T-helper 1 cell treated with Interleukin-12 subunit alpha and Interleukin-12 subunit beta and Interleukin-4 antibody, amounts not matched to agents 30 μg/mL and 1 μg/mL, for 36 hours (primary cell): ENCODE measurements at regions not wholly inside any gene's neighbourhood (a gene's known extent, or its start where the extent isn't known, plus 50 kb on each side); places are given as distances from the start of the nearest gene placed in this dataset.
"Not testable (repeated sequence)": the region's sequence is repeated elsewhere in the genome, so short reads cannot be mapped to it uniquely, and the experiment has no call there.

ENCODE experiments used
- H3K27ac Mint-ChIP-seq: one replicate; pipeline ENCODE4 v1.8.0; 2021; ENCODE audit warnings: mild to moderate bottlenecking, mixed read lengths
- H3K27me3 Mint-ChIP-seq: one replicate; pipeline ENCODE4 v1.8.0; 2021; ENCODE audit warnings: low read depth, mixed read lengths
- H3K36me3 Mint-ChIP-seq: one replicate; pipeline ENCODE4 v1.8.0; 2021; ENCODE audit warnings: low read depth, mixed read lengths
- H3K4me1 Mint-ChIP-seq: one replicate; pipeline ENCODE4 v1.8.0; 2021; ENCODE audit warnings: low read depth, mixed read lengths
- H3K4me3 Mint-ChIP-seq: one replicate; pipeline ENCODE4 v1.8.0; 2021; ENCODE audit warnings: mild to moderate bottlenecking, moderate library complexity, mixed read lengths
- H3K9me3 Mint-ChIP-seq: one replicate; pipeline ENCODE4 v1.8.0; 2021; ENCODE audit warnings: mixed read lengths

- Mint-ChIP-seq H3K36me3 (no peaks in the 10 kb centered on the region), H3K4me1 (no peaks in the 10 kb centered on the region), H3K9me3 (no peaks in the 10 kb centered on the region), H3K27me3 (peaks cover 22% of the 10 kb centered on the region), H3K27ac (no peak overlapping the region), H3K4me3 (no peak overlapping the region)
These were observed 80.0 kb downstream of the GALR1 start for GRCh38 chr18:77329651-77330050.

DNA sequence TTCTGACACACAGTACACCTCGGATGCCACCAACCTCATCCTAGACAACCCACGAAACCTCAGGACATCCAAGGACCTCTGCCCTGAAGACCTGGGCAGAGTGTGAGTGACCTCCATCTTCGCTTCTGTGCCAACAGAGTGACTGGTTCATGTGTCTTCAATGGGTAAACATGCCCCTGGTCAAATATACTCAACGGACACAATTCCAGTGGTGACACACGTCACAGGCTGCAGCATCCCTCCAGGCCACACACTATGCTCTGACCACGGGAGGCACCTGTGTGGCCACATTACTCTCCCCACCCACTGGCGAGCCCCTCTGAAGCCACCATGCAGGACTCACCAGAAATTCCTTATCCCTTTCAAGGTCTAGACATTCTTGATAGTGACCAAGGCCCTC, 85.2 kb downstream of the GALR1 start:
- Mint-ChIP-seq H3K4me3 (no peak overlapping the region), H3K27ac (no peak overlapping the region), H3K27me3 (peaks cover 25% of the 10 kb centered on the region)

DNA sequence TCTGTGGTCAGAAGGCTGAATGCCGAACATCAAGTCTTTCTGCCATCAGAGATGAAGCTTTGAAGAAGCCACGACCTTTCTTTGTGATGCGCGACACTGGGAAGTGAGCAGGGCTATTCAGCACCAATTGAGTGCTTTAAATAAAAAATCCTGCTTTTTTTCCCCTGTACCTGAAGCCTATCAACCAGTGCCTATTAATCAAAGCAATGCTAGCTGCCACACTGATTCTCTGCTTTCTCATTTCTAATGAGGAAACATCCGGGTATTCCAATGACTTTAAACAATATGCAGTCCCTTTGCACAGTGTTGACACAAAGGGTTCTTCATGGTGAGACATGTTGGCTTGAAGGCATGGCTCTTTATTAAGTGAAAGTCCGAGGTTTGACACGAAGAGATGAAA, 88.0 kb downstream of the GALR1 start:
- Mint-ChIP-seq H3K4me3 (no peak overlapping the region), H3K27me3 (peaks cover 15% of the 10 kb centered on the region), H3K27ac (no peak overlapping the region), H3K9me3 (no peaks in the 10 kb centered on the region), H3K4me1 (no peaks in the 10 kb centered on the region), H3K36me3 (no peaks in the 10 kb centered on the region)

More for the DNA sequence above, 85.2 kb downstream of the GALR1 start:
- H3K36me3 Mint-ChIP-seq = no peaks in the 10 kb centered on the region
- no peaks in the 10 kb centered on the region for H3K4me1 Mint-ChIP-seq
- H3K9me3 Mint-ChIP-seq = no peaks in the 10 kb centered on the region

- Mint-ChIP-seq H3K9me3 (no peaks in the 10 kb centered on the region), H3K27ac (no peak overlapping the region), H3K27me3 (peaks cover 14% of the 10 kb centered on the region), H3K4me1 (no peaks in the 10 kb centered on the region), H3K36me3 (no peaks in the 10 kb centered on the region), H3K4me3 (no peak overlapping the region)
These were observed 89.4 kb downstream of the GALR1 start for GRCh38 chr18:77339093-77339492.

GRCh38 chr18:77339623-77340022, 90.0 kb downstream of the GALR1 start:
- Mint-ChIP-seq H3K4me1 (no peaks in the 10 kb centered on the region), H3K27ac (no peak overlapping the region), H3K9me3 (no peaks in the 10 kb centered on the region), H3K27me3 (peaks cover 11% of the 10 kb centered on the region), H3K4me3 (no peak overlapping the region), H3K36me3 (no peaks in the 10 kb centered on the region)

DNA sequence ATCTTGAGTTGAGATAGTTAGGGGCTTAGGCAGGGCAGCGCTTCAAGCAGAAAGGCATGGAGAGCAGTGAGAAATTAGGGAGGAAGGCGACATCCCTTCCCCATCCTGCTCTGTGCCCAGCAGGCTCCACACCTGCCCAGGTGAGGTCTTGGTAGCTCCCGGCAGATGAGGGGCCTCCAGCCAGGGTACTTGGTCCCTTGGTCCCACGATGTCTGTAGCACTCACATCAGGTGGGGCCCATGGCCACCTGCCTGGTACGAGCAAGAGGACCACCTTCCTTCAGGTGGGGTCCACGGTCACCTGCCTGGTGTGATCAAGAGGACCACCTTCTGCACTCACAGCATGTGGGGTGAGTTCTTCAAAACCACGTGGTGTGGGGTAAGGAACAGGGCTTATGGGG, 91.2 kb downstream of the GALR1 start:
- no peaks in the 10 kb centered on the region for H3K36me3 Mint-ChIP-seq
- H3K9me3 Mint-ChIP-seq = no peaks in the 10 kb centered on the region
- no peaks in the 10 kb centered on the region for H3K4me1 Mint-ChIP-seq
- H3K27me3 Mint-ChIP-seq = peaks cover 4% of the 10 kb centered on the region
- H3K27ac Mint-ChIP-seq = no peak overlapping the region
- no peak overlapping the region for H3K4me3 Mint-ChIP-seq

- Mint-ChIP-seq H3K4me3 (no peak overlapping the region), H3K27me3 (peaks cover 4% of the 10 kb centered on the region), H3K9me3 (no peaks in the 10 kb centered on the region), H3K36me3 (no peaks in the 10 kb centered on the region), H3K27ac (no peak overlapping the region), H3K4me1 (no peaks in the 10 kb centered on the region)
These were observed 92.1 kb downstream of the GALR1 start for GRCh38 chr18:77341527-77342325.

- no peaks in the 10 kb centered on the region for H3K4me1 Mint-ChIP-seq
- peaks cover 1% of the 10 kb centered on the region for H3K27me3 Mint-ChIP-seq
- no peak overlapping the region for H3K27ac Mint-ChIP-seq
- H3K4me3 Mint-ChIP-seq = no peak overlapping the region
- H3K9me3 Mint-ChIP-seq = no peaks in the 10 kb centered on the region
- H3K36me3 Mint-ChIP-seq = no peaks in the 10 kb centered on the region
These were observed 93.1 kb downstream of the GALR1 start for GRCh38 chr18:77342736-77343135.

DNA sequence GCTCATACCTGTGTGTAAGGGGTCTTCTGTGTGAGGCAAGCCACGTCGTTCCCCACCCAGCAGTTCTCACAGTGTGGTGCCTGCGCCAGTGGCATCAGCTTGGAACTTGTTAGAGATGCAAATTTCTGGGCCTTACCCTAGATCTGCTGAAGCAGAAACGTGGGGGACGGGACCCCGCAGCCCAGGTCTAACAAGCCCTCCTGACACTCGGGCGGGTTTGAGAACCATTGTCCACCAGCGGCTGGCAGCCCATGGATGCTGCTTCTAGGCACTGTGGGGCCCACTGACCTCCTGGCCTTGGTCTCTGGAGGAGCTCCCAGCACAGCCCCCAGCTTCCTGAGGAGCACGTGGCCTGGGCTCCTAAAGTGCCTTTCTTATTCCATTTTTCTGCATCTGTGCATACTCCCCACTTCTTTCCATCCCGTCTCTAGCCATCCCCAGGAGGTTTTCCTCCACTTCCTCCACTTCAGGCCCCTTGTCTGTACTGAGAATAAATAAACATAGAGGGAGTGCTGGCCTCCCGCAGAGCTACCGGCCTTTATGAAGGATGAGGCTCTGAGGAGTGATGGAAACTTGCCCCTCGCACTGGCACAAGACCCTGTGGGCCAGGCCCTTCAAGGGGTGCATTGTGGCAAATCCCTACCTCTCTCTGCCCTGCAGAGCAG, 94.3 kb downstream of the GALR1 start:
- no peaks in the 10 kb centered on the region for H3K4me1 Mint-ChIP-seq
- no peak overlapping the region for H3K27ac Mint-ChIP-seq
- no peaks in the 10 kb centered on the region for H3K27me3 Mint-ChIP-seq
- no peak overlapping the region for H3K4me3 Mint-ChIP-seq
- H3K9me3 Mint-ChIP-seq = no peaks in the 10 kb centered on the region
- H3K36me3 Mint-ChIP-seq = no peaks in the 10 kb centered on the region

- no peaks in the 10 kb centered on the region for H3K36me3 Mint-ChIP-seq
- no peak overlapping the region for H3K4me3 Mint-ChIP-seq
- no peaks in the 10 kb centered on the region for H3K9me3 Mint-ChIP-seq
- H3K4me1 Mint-ChIP-seq = no peaks in the 10 kb centered on the region
- no peaks in the 10 kb centered on the region for H3K27me3 Mint-ChIP-seq
- no peak overlapping the region for H3K27ac Mint-ChIP-seq
These were observed 95.3 kb downstream of the GALR1 start for GRCh38 chr18:77344786-77345500.

GRCh38 chr18:77346208-77346810, 96.7 kb downstream of the GALR1 start:
- no peaks in the 10 kb centered on the region for H3K36me3 Mint-ChIP-seq
- no peak overlapping the region for H3K4me3 Mint-ChIP-seq
- peaks cover 3% of the 10 kb centered on the region for H3K9me3 Mint-ChIP-seq

GRCh38 chr18:77353349-77353748, 103.7 kb downstream of the GALR1 start:
- not testable (repeated sequence) for H3K9me3 Mint-ChIP-seq, H3K4me1 Mint-ChIP-seq, H3K36me3 Mint-ChIP-seq, H3K27ac Mint-ChIP-seq, H3K4me3 Mint-ChIP-seq
- H3K27me3 Mint-ChIP-seq = peaks cover 15% of the 10 kb centered on the region

More at GRCh38 chr18:77346208-77346810, 96.7 kb downstream of the GALR1 start:
- Mint-ChIP-seq H3K4me1 (peaks cover 1% of the 10 kb centered on the region), H3K27me3 (no peaks in the 10 kb centered on the region), H3K27ac (no peak overlapping the region)

DNA sequence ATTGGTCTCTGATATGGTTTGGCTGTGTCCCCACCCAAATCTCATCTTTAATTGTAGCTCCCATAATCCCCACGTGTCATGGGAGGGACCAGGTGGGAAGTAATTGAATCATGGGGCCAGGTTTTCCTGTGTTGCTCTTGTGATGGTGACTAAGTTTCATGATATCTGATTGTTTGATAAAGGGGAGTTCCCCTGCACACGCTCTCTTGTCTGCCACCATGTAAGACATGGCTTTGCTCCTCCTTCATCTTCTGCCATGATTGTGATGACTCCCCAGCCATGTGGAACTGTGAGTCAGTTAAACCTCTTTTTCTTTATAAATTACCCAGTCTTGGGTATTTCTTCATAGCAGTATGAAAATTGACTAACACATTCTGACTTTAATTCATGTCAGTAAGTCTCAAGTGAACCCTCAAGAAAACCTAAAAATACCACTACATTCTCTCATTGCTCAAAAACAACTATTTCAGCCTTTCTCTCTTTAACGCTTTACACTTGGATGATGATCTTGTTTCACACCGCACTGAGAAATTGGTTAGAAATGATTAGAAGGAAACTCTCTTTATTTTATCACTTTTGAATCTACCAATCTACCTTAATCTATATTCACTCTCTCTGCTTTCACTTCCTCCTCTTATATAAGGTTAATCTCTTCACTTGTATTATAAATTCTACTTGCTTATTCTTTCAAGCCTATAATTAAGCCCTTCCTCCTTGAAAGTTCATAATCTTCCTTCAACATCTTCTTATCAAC, 110.1 kb downstream of the GALR1 start:
- H3K4me3 Mint-ChIP-seq = no peak overlapping the region
- H3K9me3 Mint-ChIP-seq = peaks cover 33% of the 10 kb centered on the region
- no peaks in the 10 kb centered on the region for H3K4me1 Mint-ChIP-seq
- no peak overlapping the region for H3K27ac Mint-ChIP-seq
- no peaks in the 10 kb centered on the region for H3K36me3 Mint-ChIP-seq
- peaks cover 4% of the 10 kb centered on the region for H3K27me3 Mint-ChIP-seq
